ENCODE measurements at regions not wholly inside any gene's neighbourhood (a gene's known extent, or its start where the extent isn't known, plus 50 kb on each side); places are given as distances from the start of the nearest gene placed in this dataset.

DNA sequence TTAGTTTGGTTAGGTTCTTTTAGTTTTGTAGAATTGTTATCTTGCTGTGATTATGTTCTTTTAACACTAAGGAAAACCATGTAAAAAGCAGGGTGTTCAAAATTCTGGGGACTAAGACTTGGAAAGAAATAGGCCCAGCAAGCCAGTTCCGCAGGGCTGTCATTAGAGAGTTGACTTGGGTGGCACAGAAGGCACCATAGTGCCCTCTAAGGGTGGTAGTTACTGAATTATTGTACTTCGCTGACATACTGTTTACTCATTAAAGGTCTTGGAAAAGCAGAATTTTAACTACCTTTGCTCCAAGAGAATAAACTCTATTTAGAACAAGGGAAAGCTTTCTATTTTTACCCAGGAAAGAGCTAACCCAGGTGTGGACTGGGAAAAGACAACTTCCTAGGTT lies 86.5 kb downstream of the OTUD1 start:
- DNase-seq, result no peak
- no peak overlapping the region for H3K4me3 Mint-ChIP-seq (ENCODE audit: unreplicated experiment)

DNA sequence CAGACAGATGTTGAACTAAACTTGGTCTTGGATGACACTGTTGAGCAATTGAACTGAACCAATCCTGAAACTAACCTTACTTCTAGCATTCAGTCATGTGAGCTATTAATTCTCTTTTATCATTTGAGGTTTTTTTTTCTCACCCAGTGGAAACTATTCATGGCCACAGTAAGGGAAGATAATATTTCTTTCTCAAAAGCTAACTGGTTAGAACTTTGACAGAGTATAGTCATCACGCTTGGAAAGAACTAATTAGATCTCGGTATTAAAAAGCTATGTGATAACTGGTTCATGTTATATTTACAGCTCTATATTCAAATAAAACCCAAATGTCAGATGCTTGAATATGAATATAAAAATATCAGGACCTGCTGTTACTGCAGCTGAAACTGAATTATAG lies 89.5 kb downstream of the OTUD1 start:
- H3K36me3 ChIP-seq (ENCODE audit: control insufficient read depth, insufficient read depth, low read length), result no peaks in the 10 kb centered on the region
- BruUV-seq (replicated peaks), result no TSS peak
- ChIA-PET POLR2A (no interaction called here), CTCF (no interaction called here)
- H3K27ac Mint-ChIP-seq (ENCODE audit: unreplicated experiment), result no peak overlapping the region
- no peaks in the 10 kb centered on the region for H3K36me3 Mint-ChIP-seq (ENCODE audit: insufficient read depth, unreplicated experiment)
- H3K9me3 ChIP-seq, result no peaks in the 10 kb centered on the region
- no peaks in the 10 kb centered on the region for H3K27me3 ChIP-seq (replicated peaks; ENCODE audit: control insufficient read depth, insufficient read depth, low read length)
- no peak overlapping the region for H3K4me3 Mint-ChIP-seq (ENCODE audit: unreplicated experiment)
- peaks cover 15% of the 10 kb centered on the region for H3K27me3 Mint-ChIP-seq (ENCODE audit: insufficient read depth, unreplicated experiment)
- intact Hi-C loops (cut with micrococcal nuclease; ENCODE audit: unreplicated experiment), result loop anchor here (10.0 kb wide), 1 partner anchor 1026 kb away; no protein-coding TSS in a partner anchor
- no peaks in the 10 kb centered on the region for H3K4me1 Mint-ChIP-seq (ENCODE audit: low read depth, unreplicated experiment)
- no peaks in the 10 kb centered on the region for H3K4me1 ChIP-seq
- TF ChIP-seq, protein P1, sequence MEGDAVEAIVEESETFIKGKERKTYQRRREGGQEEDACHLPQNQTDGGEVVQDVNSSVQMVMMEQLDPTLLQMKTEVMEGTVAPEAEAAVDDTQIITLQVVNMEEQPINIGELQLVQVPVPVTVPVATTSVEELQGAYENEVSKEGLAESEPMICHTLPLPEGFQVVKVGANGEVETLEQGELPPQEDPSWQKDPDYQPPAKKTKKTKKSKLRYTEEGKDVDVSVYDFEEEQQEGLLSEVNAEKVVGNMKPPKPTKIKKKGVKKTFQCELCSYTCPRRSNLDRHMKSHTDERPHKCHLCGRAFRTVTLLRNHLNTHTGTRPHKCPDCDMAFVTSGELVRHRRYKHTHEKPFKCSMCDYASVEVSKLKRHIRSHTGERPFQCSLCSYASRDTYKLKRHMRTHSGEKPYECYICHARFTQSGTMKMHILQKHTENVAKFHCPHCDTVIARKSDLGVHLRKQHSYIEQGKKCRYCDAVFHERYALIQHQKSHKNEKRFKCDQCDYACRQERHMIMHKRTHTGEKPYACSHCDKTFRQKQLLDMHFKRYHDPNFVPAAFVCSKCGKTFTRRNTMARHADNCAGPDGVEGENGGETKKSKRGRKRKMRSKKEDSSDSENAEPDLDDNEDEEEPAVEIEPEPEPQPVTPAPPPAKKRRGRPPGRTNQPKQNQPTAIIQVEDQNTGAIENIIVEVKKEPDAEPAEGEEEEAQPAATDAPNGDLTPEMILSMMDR (IDR thresholded peaks at IDR 0.05; ENCODE audit: insufficient read depth in 1 of 2, low read depth in 1 of 2, low read length in 1 of 2, severe bottlenecking in 1 of 2, unreplicated experiment in 1 of 2), result no peak
- no peak overlapping the region for H3K4me3 ChIP-seq (ENCODE audit: low read depth, low read length)
- no peak for DNase-seq
- no peaks in the 10 kb centered on the region for H3K9me3 Mint-ChIP-seq (ENCODE audit: unreplicated experiment)

More for the DNA sequence above, 86.5 kb downstream of the OTUD1 start:
- H3K4me3 ChIP-seq (ENCODE audit: low read depth, low read length), result no peak overlapping the region
- Mint-ChIP-seq H3K9me3 (ENCODE audit: unreplicated experiment) (no peaks in the 10 kb centered on the region), H3K4me1 (ENCODE audit: low read depth, unreplicated experiment) (no peaks in the 10 kb centered on the region), H3K27me3 (ENCODE audit: insufficient read depth, unreplicated experiment) (peaks cover 8% of the 10 kb centered on the region), H3K36me3 (ENCODE audit: insufficient read depth, unreplicated experiment) (no peaks in the 10 kb centered on the region), H3K27ac (ENCODE audit: unreplicated experiment) (no peak overlapping the region)
- TF ChIP-seq, protein P1 (IDR thresholded peaks at IDR 0.05; ENCODE audit: insufficient read depth in 1 of 2, low read depth in 1 of 2, low read length in 1 of 2, severe bottlenecking in 1 of 2, unreplicated experiment in 1 of 2), result no peak
- no peaks in the 10 kb centered on the region for H3K9me3 ChIP-seq
- no peaks in the 10 kb centered on the region for H3K4me1 ChIP-seq
- POLR2A ChIA-PET, result no interaction called here
- no peaks in the 10 kb centered on the region for H3K36me3 ChIP-seq (ENCODE audit: control insufficient read depth, insufficient read depth, low read length)
- H3K27me3 ChIP-seq (replicated peaks; ENCODE audit: control insufficient read depth, insufficient read depth, low read length), result no peaks in the 10 kb centered on the region
- intact Hi-C loops (cut with micrococcal nuclease; ENCODE audit: unreplicated experiment), result loop anchor here (10.0 kb wide), 1 partner anchor 1029 kb away; no protein-coding TSS in a partner anchor
- BruUV-seq (replicated peaks), result no TSS peak
- CTCF ChIA-PET, result no interaction called here

DNA sequence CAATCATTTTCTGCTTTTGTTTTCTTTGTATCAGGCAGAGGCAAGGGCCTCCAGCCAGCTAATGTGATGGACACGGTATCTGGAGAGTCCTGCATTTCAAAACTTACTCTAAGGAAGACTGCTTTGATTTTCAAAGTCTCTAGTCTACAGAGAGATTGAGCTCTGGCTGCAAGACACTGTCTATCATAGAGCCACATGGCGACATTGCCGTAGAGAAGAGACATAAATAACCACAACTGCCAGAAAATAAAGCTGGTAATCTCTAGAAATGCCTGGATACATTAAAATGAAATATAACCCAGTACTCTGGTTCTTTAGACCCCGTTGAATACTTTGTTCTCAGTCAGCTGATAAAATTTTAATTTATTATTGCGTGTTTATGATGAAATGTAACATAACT lies 90.8 kb downstream of the OTUD1 start:
- no peaks in the 10 kb centered on the region for H3K4me1 ChIP-seq
- Mint-ChIP-seq H3K36me3 (ENCODE audit: insufficient read depth, unreplicated experiment) (no peaks in the 10 kb centered on the region), H3K27ac (ENCODE audit: unreplicated experiment) (no peak overlapping the region), H3K9me3 (ENCODE audit: unreplicated experiment) (no peaks in the 10 kb centered on the region), H3K27me3 (ENCODE audit: insufficient read depth, unreplicated experiment) (peaks cover 18% of the 10 kb centered on the region), H3K4me3 (ENCODE audit: unreplicated experiment) (no peak overlapping the region), H3K4me1 (ENCODE audit: low read depth, unreplicated experiment) (no peaks in the 10 kb centered on the region)
- TF ChIP-seq, protein P1 (IDR thresholded peaks at IDR 0.05; ENCODE audit: insufficient read depth in 1 of 2, low read depth in 1 of 2, low read length in 1 of 2, severe bottlenecking in 1 of 2, unreplicated experiment in 1 of 2), result peak in 1 of 2 experiments; percentile 29
- DNase-seq, result no peak
- H3K9me3 ChIP-seq, result no peaks in the 10 kb centered on the region
- intact Hi-C loops (cut with micrococcal nuclease; ENCODE audit: unreplicated experiment), result loop anchor here (1.0 to 10.0 kb wide), 3 partner anchors 214 to 1025 kb away; no protein-coding TSS in a partner anchor
- ChIA-PET CTCF (interaction anchor here (1.2 kb wide), 1 partner anchor 13 kb away, joined by 3 read pairs; no protein-coding TSS in a partner anchor), POLR2A (no interaction called here)
- H3K36me3 ChIP-seq (ENCODE audit: control insufficient read depth, insufficient read depth, low read length), result no peaks in the 10 kb centered on the region
- no peak overlapping the region for H3K4me3 ChIP-seq (ENCODE audit: low read depth, low read length)
- H3K27me3 ChIP-seq (replicated peaks; ENCODE audit: control insufficient read depth, insufficient read depth, low read length), result no peaks in the 10 kb centered on the region
- BruUV-seq (replicated peaks), result no TSS peak

All from Caco-2 (cell line).